H9 (cell line): ENCODE measurements at regions not wholly inside any gene's neighbourhood (a gene's known extent, or its start where the extent isn't known, plus 50 kb on each side); places are given as distances from the start of the nearest gene placed in this dataset.

Experiments used
- DNase-seq: peaks from one replicate; pipeline ENCODE4 v3.0.0-alpha.2; 2017
- H2AFZ ChIP-seq: one replicate; pipeline ENCODE4 v1.6.1; 2013; ENCODE audit warnings: mild to moderate bottlenecking, low read length, control low read depth, moderate library complexity
- H2AK5ac ChIP-seq: 2 replicates; pipeline ENCODE4 v1.6.1; 2013; ENCODE audit warnings: low read length, control low read depth, mixed read lengths; ENCODE audit not compliant: insufficient read length
- H2BK120ac ChIP-seq: one replicate; pipeline ENCODE4 v1.6.1; 2013; ENCODE audit warnings: low read depth, mild to moderate bottlenecking, low read length, control low read depth, inconsistent platforms; ENCODE audit not compliant: poor library complexity, severe bottlenecking
- H2BK12ac ChIP-seq: 2 replicates; pipeline ENCODE4 v1.6.1; 2013; ENCODE audit warnings: low read length, control low read depth, mixed read lengths, low read depth; ENCODE audit not compliant: insufficient read length
- H2BK15ac ChIP-seq: 2 replicates; pipeline ENCODE4 v1.6.1; 2013; ENCODE audit warnings: low read depth, low read length, control low read depth
- H2BK20ac ChIP-seq: one replicate; pipeline ENCODE4 v1.6.1; 2013; ENCODE audit warnings: low read depth, mild to moderate bottlenecking, low read length, control low read depth, inconsistent platforms; ENCODE audit not compliant: poor library complexity, severe bottlenecking
- H2BK5ac ChIP-seq: 2 replicates; pipeline ENCODE4 v1.6.1; 2013; ENCODE audit warnings: low read length, control low read depth, mixed read lengths; ENCODE audit not compliant: insufficient read length
- H3K14ac ChIP-seq: 2 replicates; pipeline ENCODE4 v1.6.1; 2013; ENCODE audit warnings: low read length, control low read depth; ENCODE audit not compliant: insufficient read depth
- H3K18ac ChIP-seq: 2 replicates; pipeline ENCODE4 v1.6.1; 2013; ENCODE audit warnings: low read depth, mild to moderate bottlenecking, mixed read lengths, low read length, control low read depth; ENCODE audit not compliant: insufficient read length
- H3K23ac ChIP-seq: 2 replicates; pipeline ENCODE4 v1.6.1; 2013; ENCODE audit warnings: low read length, control low read depth, mixed read lengths, low read depth; ENCODE audit not compliant: insufficient read length
- H3K23me2 ChIP-seq: 2 replicates; pipeline ENCODE4 v1.6.1; 2013; ENCODE audit warnings: low read depth, mild to moderate bottlenecking, mixed read lengths, low read length, control low read depth; ENCODE audit not compliant: insufficient read length, poor library complexity, severe bottlenecking
- H3K27ac ChIP-seq: 2 replicates; pipeline ENCODE4 v1.5.1; 2013; ENCODE audit warnings: low read length, control low read depth, mixed read lengths, low read depth; ENCODE audit not compliant: insufficient read length
- H3K27me3 ChIP-seq: 2 replicates; pipeline ENCODE4 v1.6.1; 2013; ENCODE audit warnings: low read length, control low read depth, inconsistent platforms; ENCODE audit not compliant: insufficient read depth
- H3K4ac ChIP-seq: 2 replicates; pipeline ENCODE4 v1.6.1; 2013; ENCODE audit warnings: low read depth, mild to moderate bottlenecking, control low read depth, inconsistent platforms, low read length, moderate library complexity
- H3K4me1 ChIP-seq: 2 replicates; pipeline ENCODE4 v1.6.1; 2013; ENCODE audit warnings: low read length, control low read depth, inconsistent platforms; ENCODE audit not compliant: insufficient read depth
- H3K4me2 ChIP-seq: 2 replicates; pipeline ENCODE4 v1.6.1; 2013; ENCODE audit warnings: low read length, control low read depth, mixed read lengths; ENCODE audit not compliant: insufficient read length, insufficient read depth
- H3K56ac ChIP-seq: 2 replicates; pipeline ENCODE4 v1.6.1; 2013; ENCODE audit warnings: low read depth, mild to moderate bottlenecking, mixed read lengths, low read length, control low read depth; ENCODE audit not compliant: insufficient read length
- H3K79me1 ChIP-seq: 2 replicates; pipeline ENCODE4 v1.6.1; 2013; ENCODE audit warnings: low read depth, mild to moderate bottlenecking, moderate library complexity, low read length, control low read depth, inconsistent platforms; ENCODE audit not compliant: insufficient read depth, poor library complexity, severe bottlenecking
- H3K79me2 ChIP-seq: 2 replicates; pipeline ENCODE4 v1.6.1; 2013; ENCODE audit warnings: low read length, control low read depth, inconsistent platforms; ENCODE audit not compliant: insufficient read depth
- H3K9ac ChIP-seq: 2 replicates; pipeline ENCODE4 v1.6.1; 2013; ENCODE audit warnings: low read length, control low read depth, mixed read lengths; ENCODE audit not compliant: insufficient read length; ENCODE audit errors: extremely low read depth
- H3K9me3 ChIP-seq: one replicate; pipeline ENCODE4 v1.6.1; 2013; ENCODE audit warnings: low read depth, low read length, inconsistent platforms; ENCODE audit not compliant: control insufficient read depth
- H3T11ph ChIP-seq: one replicate; pipeline ENCODE4 v1.6.1; 2013; ENCODE audit warnings: mild to moderate bottlenecking, low read length, control low read depth, inconsistent platforms
- H4K20me1 ChIP-seq: one replicate; pipeline ENCODE4 v1.6.1; 2013; ENCODE audit not compliant: control insufficient read depth, insufficient read length, insufficient read depth
- H4K5ac ChIP-seq: 2 replicates; pipeline ENCODE4 v1.6.1; 2013; ENCODE audit warnings: low read depth, mild to moderate bottlenecking, mixed read lengths, low read length, control low read depth; ENCODE audit not compliant: insufficient read length
- H4K8ac ChIP-seq: replicated peaks from 2 replicates; pipeline ENCODE4 v1.6.1; 2013; ENCODE audit warnings: low read length, control low read depth, mixed read lengths, low read depth; ENCODE audit not compliant: insufficient read length
- H4K91ac ChIP-seq: 2 replicates; pipeline ENCODE4 v1.6.1; 2013; ENCODE audit warnings: low read depth, mild to moderate bottlenecking, moderate library complexity, mixed read lengths, low read length, control low read depth; ENCODE audit not compliant: insufficient read length
- H3K27ac Mint-ChIP-seq, 3 experiments: 2 replicates in 2 of 3; 3 replicates in 1 of 3; pipeline ENCODE4 v1.8.0; 2020 to 2021; ENCODE audit warnings: mixed read lengths in 3 of 3, mild to moderate bottlenecking in 1 of 3, moderate library complexity in 1 of 3
- H3K27me3 Mint-ChIP-seq: 2 replicates; pipeline ENCODE4 v1.8.0; 2021; ENCODE audit warnings: low read depth, mild to moderate bottlenecking, moderate library complexity, mixed read lengths
- H3K36me3 Mint-ChIP-seq, 3 experiments: 2 replicates in 2 of 3; 3 replicates in 1 of 3; pipeline ENCODE4 v1.8.0; 2020 to 2021; ENCODE audit warnings: low read depth in 3 of 3, mixed read lengths in 3 of 3; ENCODE audit not compliant: insufficient read depth in 1 of 3
- H3K4me1 Mint-ChIP-seq, 2 experiments: 2 replicates each; pipeline ENCODE4 v1.8.0; 2020; ENCODE audit warnings: mixed read lengths in 2 of 2
- H3K4me3 Mint-ChIP-seq, 2 experiments: 2 replicates in 1 of 2; 3 replicates in 1 of 2; pipeline ENCODE4 v1.8.0; 2020 to 2021; ENCODE audit warnings: mild to moderate bottlenecking in 2 of 2, mixed read lengths in 2 of 2, moderate library complexity in 1 of 2
- H3K9me3 Mint-ChIP-seq, 2 experiments: 2 replicates in 1 of 2; 3 replicates in 1 of 2; pipeline ENCODE4 v1.8.0; 2020; ENCODE audit warnings: mild to moderate bottlenecking in 2 of 2, mixed read lengths in 2 of 2, moderate library complexity in 1 of 2
- CTCF ChIP-seq: fragments of 200-600 bp; sonication (generic); conservative IDR thresholded peaks from 3 replicates; pipeline ENCODE4 v1.8.0; 2021; ENCODE audit warnings: antibody characterized with exemption, mild to moderate bottlenecking
- WGBS: extraction: QIAGEN DNeasy Blood & Tissue Kit; methylation state at CpG from one replicate; pipeline ENCODE4 v1.1.7; 2013; ENCODE audit warnings: missing lambda C conversion rate, low lambda C conversion rate, mixed read lengths; ENCODE audit not compliant: insufficient read length; ENCODE audit errors: extremely low coverage; 5-methylcytosine and 5-hydroxymethylcytosine counted together

GRCh38 chr2:38498045-38498481 lies 104.7 kb downstream of the HNRNPLL start:
- Mint-ChIP-seq H3K9me3 (peaks cover 11 to 19% of the 10 kb centered on the region in 2 experiments), H3K4me3 (no peak overlapping the region), H3K4me1 (peaks cover 21 to 22% of the 10 kb centered on the region in 2 experiments), H3K27ac (no peak overlapping the region), H3K27me3 (peaks cover 5% of the 10 kb centered on the region), H3K36me3 (peaks cover 4 to 12% (median 6%) of the 10 kb centered on the region in 3 experiments)
- no peak for DNase-seq
- no peaks in the 10 kb centered on the region for H3K27me3 ChIP-seq
- H2BK15ac ChIP-seq = no peak overlapping the region
- TF ChIP-seq CTCF = no peak
- H3K4me1 ChIP-seq = no peaks in the 10 kb centered on the region; the same call in none of the 2 replicates
- no peaks in the 10 kb centered on the region for H4K20me1 ChIP-seq
- no peak overlapping the region for H2BK12ac ChIP-seq
- no peak overlapping the region for H3T11ph ChIP-seq
- no peak overlapping the region for H2BK5ac ChIP-seq
- H4K91ac ChIP-seq = no peak overlapping the region
- no peaks in the 10 kb centered on the region for H3K9me3 ChIP-seq
- H3K79me1 ChIP-seq = no peaks in the 10 kb centered on the region
- H3K56ac ChIP-seq = no peak overlapping the region
- no peak overlapping the region for H3K14ac ChIP-seq
- no peak overlapping the region for H3K18ac ChIP-seq
- no peak overlapping the region for H2BK20ac ChIP-seq
- H3K4me2 ChIP-seq = no peak overlapping the region
- H4K8ac ChIP-seq = no peak overlapping the region
- H2BK120ac ChIP-seq = no peak overlapping the region
- H2AFZ ChIP-seq = no peak overlapping the region
- H2AK5ac ChIP-seq = no peak overlapping the region
- H3K27ac ChIP-seq = no peak overlapping the region
- H3K79me2 ChIP-seq = no peaks in the 10 kb centered on the region
- H4K5ac ChIP-seq = no peak overlapping the region
- H3K9ac ChIP-seq = no peak overlapping the region
- H3K4ac ChIP-seq = no peak overlapping the region
- H3K23ac ChIP-seq = no peak overlapping the region
- WGBS = no CpG with 5 or more reads among the region's 3 CpGs
- H3K23me2 ChIP-seq = no peaks in the 10 kb centered on the region
